Peyer's patch (tissue), 4 donors: ENCODE measurements at regions not wholly inside any gene's neighbourhood (a gene's known extent, or its start where the extent isn't known, plus 50 kb on each side); places are given as distances from the start of the nearest gene placed in this dataset.

Source experiments
- DNase-seq, 3 donors: peaks; one replicate each; pipeline ENCODE4 v3.0.0-alpha.2; 2017 to 2019
- H3K27ac ChIP-seq, 4 donors: fragments of 200-600 bp; sonication (generic); one replicate each; pipeline ENCODE4 v1.5.1; 2016 to 2019
- H3K27me3 ChIP-seq, 2 donors: fragments of 200-600 bp; sonication (generic); one replicate each; pipeline ENCODE4 v1.5.1; 2019
- H3K36me3 ChIP-seq, 3 donors: fragments of 200-600 bp; sonication (generic); one replicate each; pipeline ENCODE4 v1.5.1; 2016 to 2019
- H3K4me1 ChIP-seq, 4 donors: fragments of 200-600 bp; sonication (generic); one replicate each; pipeline ENCODE4 v1.5.1; 2016 to 2019
- H3K4me3 ChIP-seq, 4 donors: fragments of 200-600 bp; sonication (generic); 1 replicate in 3 of 4; 2 replicates in 1 of 4; pipeline ENCODE4 v1.5.1; 2016 to 2019; ENCODE audit warnings: mild to moderate bottlenecking in 1 of 4
- H3K9me3 ChIP-seq, 4 donors: fragments of 200-600 bp; sonication (generic); one replicate each; pipeline ENCODE4 v1.5.1; 2016 to 2019; ENCODE audit warnings: mild to moderate bottlenecking in 1 of 4
- POLR2A ChIP-seq, 2 donors: fragments of 450-650 bp; IDR thresholded peaks; one replicate each; pipeline ENCODE4 v1.5.1; 2017; ENCODE audit warnings: antibody characterized with exemption in 2 of 2, mild to moderate bottlenecking in 2 of 2, moderate library complexity in 2 of 2
- TF ChIP-seq, protein P1 (sequence below), 6 experiments: fragments of 450-650 bp in 4 of 6; fragments of 200-600 bp in 2 of 6; sonication (generic) in 1 of 6; IDR thresholded peaks; one replicate each; pipeline ENCODE4 v1.5.1; 2017 to 2019; ENCODE audit warnings: antibody characterized with exemption in 6 of 6, mild to moderate bottlenecking in 3 of 6, moderate library complexity in 1 of 6

DNA sequence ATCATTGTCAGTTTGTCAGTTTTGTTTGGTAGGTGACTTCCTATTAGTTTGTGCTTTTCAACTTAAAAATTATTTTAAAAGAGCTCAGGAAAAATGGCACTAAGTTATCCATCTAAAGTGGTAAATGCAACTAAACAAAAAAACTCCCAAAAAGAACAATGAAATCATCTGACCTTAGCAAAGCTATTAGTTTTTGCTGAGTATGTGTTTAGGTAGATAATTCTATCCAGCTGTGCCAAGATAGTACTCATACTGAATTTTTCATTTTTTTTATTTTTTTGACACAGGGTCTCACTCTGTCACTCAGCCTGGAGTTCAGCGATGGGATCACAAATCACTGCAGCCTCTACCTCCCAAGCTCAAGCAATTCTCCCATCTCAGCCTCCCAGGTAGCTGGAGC is 645.3 kb downstream of the TBC1D4 start:
- TF ChIP-seq, protein P1, sequence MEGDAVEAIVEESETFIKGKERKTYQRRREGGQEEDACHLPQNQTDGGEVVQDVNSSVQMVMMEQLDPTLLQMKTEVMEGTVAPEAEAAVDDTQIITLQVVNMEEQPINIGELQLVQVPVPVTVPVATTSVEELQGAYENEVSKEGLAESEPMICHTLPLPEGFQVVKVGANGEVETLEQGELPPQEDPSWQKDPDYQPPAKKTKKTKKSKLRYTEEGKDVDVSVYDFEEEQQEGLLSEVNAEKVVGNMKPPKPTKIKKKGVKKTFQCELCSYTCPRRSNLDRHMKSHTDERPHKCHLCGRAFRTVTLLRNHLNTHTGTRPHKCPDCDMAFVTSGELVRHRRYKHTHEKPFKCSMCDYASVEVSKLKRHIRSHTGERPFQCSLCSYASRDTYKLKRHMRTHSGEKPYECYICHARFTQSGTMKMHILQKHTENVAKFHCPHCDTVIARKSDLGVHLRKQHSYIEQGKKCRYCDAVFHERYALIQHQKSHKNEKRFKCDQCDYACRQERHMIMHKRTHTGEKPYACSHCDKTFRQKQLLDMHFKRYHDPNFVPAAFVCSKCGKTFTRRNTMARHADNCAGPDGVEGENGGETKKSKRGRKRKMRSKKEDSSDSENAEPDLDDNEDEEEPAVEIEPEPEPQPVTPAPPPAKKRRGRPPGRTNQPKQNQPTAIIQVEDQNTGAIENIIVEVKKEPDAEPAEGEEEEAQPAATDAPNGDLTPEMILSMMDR (IDR thresholded peaks at IDR 0.05): no peak
- no peak for TF ChIP-seq POLR2A (IDR thresholded peaks at IDR 0.05)
- no peaks in the 10 kb centered on the region for H3K36me3 ChIP-seq
- H3K27me3 ChIP-seq: no peaks in the 10 kb centered on the region
- H3K9me3 ChIP-seq: no peaks in the 10 kb centered on the region
- H3K27ac ChIP-seq: no peak overlapping the region
- no peaks in the 10 kb centered on the region for H3K4me1 ChIP-seq
- DNase-seq: no peak
- no peak overlapping the region for H3K4me3 ChIP-seq

DNA sequence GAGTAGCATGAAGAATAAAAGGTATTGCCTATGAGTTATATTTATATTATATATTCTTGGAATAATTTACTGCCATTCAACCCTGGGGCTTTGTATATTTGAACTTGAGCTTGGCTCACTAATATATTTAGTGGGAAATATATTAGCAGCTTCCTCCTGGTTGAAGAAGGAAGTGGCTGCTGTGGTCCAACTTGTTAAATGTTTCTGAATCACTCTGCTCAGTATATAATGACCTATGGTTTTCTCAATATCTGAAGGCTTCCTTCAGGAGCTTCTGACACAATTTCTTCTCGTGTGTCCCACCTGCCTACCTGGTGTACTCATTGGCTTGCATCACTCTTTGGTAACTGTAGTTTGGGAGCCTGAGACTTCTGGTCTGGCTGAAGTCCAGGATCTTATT is 646.4 kb downstream of the TBC1D4 start:
- DNase-seq: no peak
- H3K4me3 ChIP-seq: no peak overlapping the region
- H3K27ac ChIP-seq: no peak overlapping the region
- H3K9me3 ChIP-seq: no peaks in the 10 kb centered on the region
- no peaks in the 10 kb centered on the region for H3K27me3 ChIP-seq
- H3K4me1 ChIP-seq: no peaks in the 10 kb centered on the region
- no peaks in the 10 kb centered on the region for H3K36me3 ChIP-seq
- TF ChIP-seq POLR2A (IDR thresholded peaks at IDR 0.05): no peak
- TF ChIP-seq, protein P1 (IDR thresholded peaks at IDR 0.05): no peak

DNA sequence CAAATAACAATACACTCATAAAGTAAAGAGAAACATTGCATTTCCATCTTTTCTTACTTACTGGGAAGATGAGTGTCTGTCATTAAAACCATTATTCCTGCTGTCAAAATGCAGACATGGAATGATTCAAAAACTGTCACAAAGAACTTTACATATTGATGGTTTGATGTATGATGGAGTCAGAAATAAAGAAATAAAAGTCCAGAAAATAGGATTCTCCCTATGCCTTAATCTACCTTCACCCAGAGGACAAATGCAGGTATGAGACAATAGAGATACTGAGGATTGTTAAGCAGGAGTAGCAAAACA is 656.1 kb downstream of the TBC1D4 start:
- Histone ChIP-seq H3K27ac (no peak overlapping the region), H3K4me1 (no peaks in the 10 kb centered on the region), H3K36me3 (no peaks in the 10 kb centered on the region), H3K9me3 (no peaks in the 10 kb centered on the region), H3K27me3 (no peaks in the 10 kb centered on the region), H3K4me3 (no peak overlapping the region)
- no peak for TF ChIP-seq POLR2A (IDR thresholded peaks at IDR 0.05)
- TF ChIP-seq, protein P1 (IDR thresholded peaks at IDR 0.05): no peak
- DNase-seq: no peak

DNA sequence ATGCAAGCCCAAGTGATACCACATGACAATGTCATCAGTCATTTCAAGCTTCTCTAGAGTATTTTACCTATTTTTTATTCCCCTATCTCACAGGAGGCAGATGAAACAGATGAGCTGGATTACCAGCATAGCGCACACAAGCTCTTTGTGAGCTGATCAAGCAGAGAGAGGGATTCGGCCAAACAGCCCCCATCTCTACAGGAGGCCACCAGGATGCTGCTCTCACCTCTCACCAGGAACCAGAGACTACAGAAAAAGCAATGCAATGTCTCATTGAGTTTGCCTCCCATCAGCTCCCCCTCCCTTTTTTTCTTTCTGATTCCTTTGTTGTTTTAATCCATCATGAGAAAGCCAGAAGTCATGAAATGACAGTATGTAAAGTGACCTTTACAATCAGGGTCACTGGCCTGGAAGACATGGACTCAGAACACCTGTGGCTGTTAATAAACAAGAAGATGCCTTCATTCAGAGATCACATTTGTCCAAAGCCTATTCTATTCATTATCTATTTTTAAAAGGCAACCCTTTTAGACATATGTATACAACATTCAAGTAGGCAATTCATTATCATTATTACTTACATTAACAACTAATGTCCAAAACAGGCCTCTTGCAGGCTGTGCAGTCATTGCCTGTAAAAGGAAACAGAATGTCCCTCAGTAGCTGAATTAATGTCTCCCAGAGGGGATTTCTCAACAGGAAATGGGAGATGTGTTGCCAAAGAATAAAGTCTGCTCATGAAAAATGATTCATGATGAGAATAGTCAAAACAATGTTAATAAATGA is 656.6 kb downstream of the TBC1D4 start:
- TF ChIP-seq POLR2A (IDR thresholded peaks at IDR 0.05): no peak
- TF ChIP-seq, protein P1 (IDR thresholded peaks at IDR 0.05): no peak
- DNase-seq: no peak
- no peak overlapping the region for H3K27ac ChIP-seq
- H3K36me3 ChIP-seq: no peaks in the 10 kb centered on the region
- H3K4me1 ChIP-seq: no peaks in the 10 kb centered on the region
- no peak overlapping the region for H3K4me3 ChIP-seq
- H3K9me3 ChIP-seq: no peaks in the 10 kb centered on the region
- no peaks in the 10 kb centered on the region for H3K27me3 ChIP-seq

DNA sequence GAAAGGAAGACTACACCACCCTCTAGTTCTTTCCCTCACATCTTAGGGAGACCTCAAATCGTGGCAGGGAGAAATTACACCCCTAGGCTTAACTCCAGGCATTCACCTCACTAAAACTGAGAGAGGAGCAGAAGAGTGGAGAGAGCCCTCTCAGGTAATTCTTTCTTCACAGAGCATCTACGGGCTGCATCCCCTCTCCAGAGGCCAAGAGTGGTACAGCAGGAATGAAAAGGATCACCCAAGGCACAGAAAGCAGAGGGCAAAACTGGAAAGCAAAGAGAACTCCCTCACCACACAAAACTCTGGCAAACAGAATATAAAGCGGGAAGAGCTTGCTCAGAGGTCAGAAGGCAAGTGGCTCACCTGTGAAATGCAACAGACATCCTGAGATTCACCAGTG is 661.2 kb downstream of the TBC1D4 start:
- no peak overlapping the region for H3K27ac ChIP-seq

More for the DNA sequence above, 661.2 kb downstream of the TBC1D4 start:
- no peaks in the 10 kb centered on the region for H3K27me3 ChIP-seq
- no peak for TF ChIP-seq POLR2A (IDR thresholded peaks at IDR 0.05)
- TF ChIP-seq, protein P1 (IDR thresholded peaks at IDR 0.05): no peak
- H3K4me1 ChIP-seq: no peaks in the 10 kb centered on the region
- no peak overlapping the region for H3K4me3 ChIP-seq
- H3K9me3 ChIP-seq: no peaks in the 10 kb centered on the region
- H3K36me3 ChIP-seq: no peaks in the 10 kb centered on the region
- no peak for DNase-seq
